Esophagus squamous epithelium (tissue), 4 donors: ENCODE measurements at regions not wholly inside any gene's neighbourhood (a gene's known extent, or its start where the extent isn't known, plus 50 kb on each side); places are given as distances from the start of the nearest gene placed in this dataset.

ENCODE experiments used
- CTCF ChIP-seq, 6 experiments: fragments of 450-650 bp in 4 of 6; fragments of 200-600 bp in 2 of 6; sonication (generic) in 2 of 6; IDR thresholded peaks; one replicate each; pipeline ENCODE4 v1.5.1; 2016 to 2019; ENCODE audit warnings: antibody characterized with exemption in 6 of 6, mild to moderate bottlenecking in 4 of 6, moderate library complexity in 4 of 6
- POLR2A ChIP-seq, 4 donors: fragments of 450-650 bp; IDR thresholded peaks; one replicate each; pipeline ENCODE4 v1.6.1; 2017; ENCODE audit warnings: antibody characterized with exemption in 4 of 4, mild to moderate bottlenecking in 4 of 4, moderate library complexity in 3 of 4

- no peak for TF ChIP-seq CTCF (IDR thresholded peaks at IDR 0.05)
- TF ChIP-seq POLR2A (IDR thresholded peaks at IDR 0.05) = no peak
Observed at GRCh38 chr5:112641515-112642110, 96.1 kb upstream of the APC start.
